HG03064 (cell line): ENCODE measurements at regions not wholly inside any gene's neighbourhood (a gene's known extent, or its start where the extent isn't known, plus 50 kb on each side); places are given as distances from the start of the nearest gene placed in this dataset.

Experiments used
- ATAC-seq: cut with Tn5 transposase; IDR thresholded peaks from one replicate; pipeline ENCODE4 v1.9.1; 2021; ENCODE audit warnings: low read depth; ENCODE audit not compliant: unreplicated experiment

- ATAC-seq: no peak
Measured at GRCh38 chr5:61884252-61884855, 421.7 kb upstream of the KIF2A start.

GRCh38 chr5:61886214-61886613 lies 419.8 kb upstream of the KIF2A start:
- no peak for ATAC-seq

- no peak for ATAC-seq
Measured at GRCh38 chr5:61887271-61887670, 418.7 kb upstream of the KIF2A start.

- no peak for ATAC-seq
Measured at GRCh38 chr5:61894046-61894445, 412.0 kb upstream of the KIF2A start.

GRCh38 chr5:61896811-61897210 lies 409.2 kb upstream of the KIF2A start:
- no peak for ATAC-seq

GRCh38 chr5:61897251-61897650 lies 408.8 kb upstream of the KIF2A start:
- no peak for ATAC-seq

GRCh38 chr5:61901997-61902396 lies 404.0 kb upstream of the KIF2A start:
- no peak for ATAC-seq

- no peak for ATAC-seq
Measured at GRCh38 chr5:61904730-61905129, 401.3 kb upstream of the KIF2A start.

GRCh38 chr5:61905613-61906012 lies 400.4 kb upstream of the KIF2A start:
- no peak for ATAC-seq

GRCh38 chr5:61906820-61907219 lies 399.2 kb upstream of the KIF2A start:
- no peak for ATAC-seq

- ATAC-seq: no peak
Measured at GRCh38 chr5:61907995-61908394, 398.0 kb upstream of the KIF2A start.

- ATAC-seq: no peak
Measured at GRCh38 chr5:61910771-61911170, 395.2 kb upstream of the KIF2A start.

GRCh38 chr5:61912559-61912958 lies 393.4 kb upstream of the KIF2A start:
- no peak for ATAC-seq

GRCh38 chr5:61915646-61916045 lies 390.4 kb upstream of the KIF2A start:
- ATAC-seq: no peak

- ATAC-seq: no peak
Measured at GRCh38 chr5:61916621-61917620, 389.1 kb upstream of the KIF2A start.

GRCh38 chr5:61918611-61919010 lies 387.4 kb upstream of the KIF2A start:
- no peak for ATAC-seq

GRCh38 chr5:61919920-61920319 lies 386.1 kb upstream of the KIF2A start:
- ATAC-seq: no peak

GRCh38 chr5:61924251-61924650 lies 381.8 kb upstream of the KIF2A start:
- ATAC-seq: no peak

GRCh38 chr5:61926911-61927310 lies 379.1 kb upstream of the KIF2A start:
- ATAC-seq: no peak

GRCh38 chr5:61931236-61931635 lies 374.8 kb upstream of the KIF2A start:
- no peak for ATAC-seq

- no peak for ATAC-seq
Measured at GRCh38 chr5:61933787-61934626, 372.0 kb upstream of the KIF2A start.
